Kidney (tissue), 13 donors: ENCODE measurements at regions not wholly inside any gene's neighbourhood (a gene's known extent, or its start where the extent isn't known, plus 50 kb on each side); places are given as distances from the start of the nearest gene placed in this dataset.

ENCODE experiments used
- DNase-seq, 5 donors: peaks; one replicate each; pipeline ENCODE4 v3.0.0-alpha.2; 2013 to 2020
- FAIRE-seq: peaks from 2 replicates; lab custom pipeline; 2012; peaks lifted over from hg19 to GRCh38; lab: Jason Lieb, UNC
- H3K27ac ChIP-seq, 2 donors: one replicate each; pipeline ENCODE4 v1.7.0; 2013; ENCODE audit warnings: low read depth in 2 of 2, low read length in 2 of 2, inconsistent platforms in 1 of 2
- H3K27me3 ChIP-seq: one replicate; pipeline ENCODE4 v1.7.1; 2013; ENCODE audit warnings: low read length, inconsistent platforms; ENCODE audit not compliant: control insufficient read depth, insufficient read depth
- H3K36me3 ChIP-seq, 3 donors: one replicate each; pipeline versions ENCODE4 v1.7.0 to v1.7.1; 2013; ENCODE audit warnings: low read length in 3 of 3, control low read depth in 1 of 3, inconsistent platforms in 1 of 3; ENCODE audit not compliant: insufficient read depth in 3 of 3, control insufficient read depth in 2 of 3
- H3K4me1 ChIP-seq, 3 donors: one replicate each; pipeline versions ENCODE4 v1.7.0 to v1.7.1; 2013; ENCODE audit warnings: low read length in 3 of 3, inconsistent platforms in 1 of 3, low read depth in 1 of 3; ENCODE audit not compliant: control insufficient read depth in 2 of 3, insufficient read depth in 2 of 3
- H3K4me3 ChIP-seq, 3 donors: one replicate each; pipeline versions ENCODE4 v1.7.0 to v1.8.1; 2013; ENCODE audit warnings: low read length in 3 of 3, control low read depth in 1 of 3, inconsistent platforms in 1 of 3
- H3K9ac ChIP-seq, 3 donors: one replicate each; pipeline versions ENCODE4 v1.7.0 to v1.7.1; 2013; ENCODE audit warnings: low read length in 3 of 3, control low read depth in 1 of 3, inconsistent platforms in 1 of 3
- H3K9me3 ChIP-seq, 3 donors: one replicate each; pipeline versions ENCODE4 v1.7.0 to v1.7.1; 2013; ENCODE audit warnings: low read length in 3 of 3, control low read depth in 1 of 3, inconsistent platforms in 1 of 3; ENCODE audit not compliant: control insufficient read depth in 2 of 3, insufficient read depth in 1 of 3
- intact Hi-C: fragments of 100-400 bp; cut with DNase I; formaldehyde crosslinking; loops from one replicate; pipeline ENCODE4 v1.11.1; 2022
- TF ChIP-seq, protein P1 (sequence below): IDR thresholded peaks from 3 replicates; pipeline ENCODE4 v1.5.1; 2012; ENCODE audit warnings: mild to moderate bottlenecking, moderate library complexity, borderline replicate concordance; ENCODE audit not compliant: insufficient read depth; ENCODE audit errors: extremely low read depth
- donor health status: control.
- donor health status: control.
- donor health status: control.
- donor health status: control.
- donor health status: control.
- donor health status: DM: yes; HTN: yes; CAD: no.
- donor health status: Normal renal cell carcinoma (clear cell type).

DNA sequence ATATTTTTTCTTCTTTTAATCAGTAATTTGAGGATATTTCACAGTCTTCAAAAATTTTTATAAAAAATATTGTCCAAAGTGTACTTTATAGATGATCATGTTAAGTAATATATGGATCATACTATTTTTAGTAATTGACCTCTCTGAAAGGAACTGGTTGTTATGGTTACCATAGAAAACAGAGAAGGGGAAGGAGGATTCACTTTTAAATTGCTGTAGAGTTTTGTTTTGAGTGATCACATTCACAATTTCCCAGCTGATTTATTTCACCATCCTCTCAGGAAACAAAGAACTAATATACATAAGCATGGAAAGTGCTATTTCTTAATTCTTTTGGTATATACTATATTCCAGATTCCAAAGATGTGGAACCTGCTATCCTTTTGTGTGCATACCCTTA is 56.5 kb upstream of the NREP start:
- Histone ChIP-seq H3K4me3 (no peak overlapping the region), H3K9me3 (no peaks in the 10 kb centered on the region), H3K36me3 (no peaks in the 10 kb centered on the region), H3K27ac (no peak overlapping the region), H3K27me3 (no peaks in the 10 kb centered on the region), H3K9ac (no peak overlapping the region), H3K4me1 (no peaks in the 10 kb centered on the region)
- DNase-seq (no peak), FAIRE-seq (no peak)
- intact Hi-C loops: no loop called here
- TF ChIP-seq, protein P1, sequence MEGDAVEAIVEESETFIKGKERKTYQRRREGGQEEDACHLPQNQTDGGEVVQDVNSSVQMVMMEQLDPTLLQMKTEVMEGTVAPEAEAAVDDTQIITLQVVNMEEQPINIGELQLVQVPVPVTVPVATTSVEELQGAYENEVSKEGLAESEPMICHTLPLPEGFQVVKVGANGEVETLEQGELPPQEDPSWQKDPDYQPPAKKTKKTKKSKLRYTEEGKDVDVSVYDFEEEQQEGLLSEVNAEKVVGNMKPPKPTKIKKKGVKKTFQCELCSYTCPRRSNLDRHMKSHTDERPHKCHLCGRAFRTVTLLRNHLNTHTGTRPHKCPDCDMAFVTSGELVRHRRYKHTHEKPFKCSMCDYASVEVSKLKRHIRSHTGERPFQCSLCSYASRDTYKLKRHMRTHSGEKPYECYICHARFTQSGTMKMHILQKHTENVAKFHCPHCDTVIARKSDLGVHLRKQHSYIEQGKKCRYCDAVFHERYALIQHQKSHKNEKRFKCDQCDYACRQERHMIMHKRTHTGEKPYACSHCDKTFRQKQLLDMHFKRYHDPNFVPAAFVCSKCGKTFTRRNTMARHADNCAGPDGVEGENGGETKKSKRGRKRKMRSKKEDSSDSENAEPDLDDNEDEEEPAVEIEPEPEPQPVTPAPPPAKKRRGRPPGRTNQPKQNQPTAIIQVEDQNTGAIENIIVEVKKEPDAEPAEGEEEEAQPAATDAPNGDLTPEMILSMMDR: no peak

DNA sequence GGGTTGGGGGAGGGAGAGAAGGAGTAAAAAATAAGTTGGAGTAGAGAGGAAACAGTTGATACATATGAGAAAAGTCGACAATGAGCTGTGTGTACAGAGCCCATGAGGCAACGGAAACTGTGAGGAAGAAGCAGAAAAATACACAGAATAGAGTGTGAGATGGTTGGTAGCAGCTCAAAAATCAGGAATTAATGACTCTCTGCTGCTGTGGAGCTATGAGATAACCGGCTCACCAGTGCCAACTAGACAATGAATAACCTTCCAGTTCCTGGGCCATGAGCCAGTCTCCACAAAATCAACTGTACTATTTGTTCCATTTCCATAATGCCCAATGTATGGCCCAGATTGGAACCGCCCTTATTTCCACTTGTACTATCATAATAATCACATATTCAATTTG is 53.1 kb upstream of the NREP start:
- intact Hi-C loops: no loop called here
- TF ChIP-seq, protein P1: no peak
- Histone ChIP-seq H3K9ac (no peak overlapping the region), H3K27me3 (no peaks in the 10 kb centered on the region), H3K9me3 (no peaks in the 10 kb centered on the region), H3K36me3 (no peaks in the 10 kb centered on the region), H3K4me3 (no peak overlapping the region), H3K4me1 (no peaks in the 10 kb centered on the region), H3K27ac (no peak overlapping the region)
- no peak for DNase-seq
- FAIRE-seq: no peak
